ENCODE measurements at regions not wholly inside any gene's neighbourhood (a gene's known extent, or its start where the extent isn't known, plus 50 kb on each side); places are given as distances from the start of the nearest gene placed in this dataset.

- Histone ChIP-seq H2AFZ (no peak overlapping the region), H3K36me3 (ENCODE audit: low read depth) (no peaks in the 10 kb centered on the region), H3K79me2 (ENCODE audit: insufficient read depth) (no peaks in the 10 kb centered on the region), H3K9me3 (ENCODE audit: low read depth) (no peaks in the 10 kb centered on the region), H3K9ac (no peak overlapping the region), H3K27ac (no peak overlapping the region), H4K20me1 (ENCODE audit: insufficient read depth) (no peaks in the 10 kb centered on the region), H3K9me2 (ENCODE audit: insufficient read depth) (no peaks in the 10 kb centered on the region), H3K27me3 (replicated peaks; ENCODE audit: insufficient read depth) (peaks cover 21% of the 10 kb centered on the region; the same call in 1 of the 2 replicates), H3K4me1 (ENCODE audit: insufficient read depth) (no peaks in the 10 kb centered on the region), H3F3A (ENCODE audit: insufficient read depth) (no peaks in the 10 kb centered on the region), H3K4me3 (no peak overlapping the region), H3K4me2 (ENCODE audit: unreplicated experiment) (no peak overlapping the region)
- in situ Hi-C loops (cut with MboI) = no loop called here
- DNase-seq = no peak
- no peak for TF ChIP-seq EZH2 (IDR thresholded peaks at IDR 0.05; ENCODE audit: insufficient read depth, poor library complexity, severe bottlenecking)
- no peak for TF ChIP-seq EZH2phosphoT487 (IDR thresholded peaks at IDR 0.05; ENCODE audit: insufficient read depth, low read depth)
- 60 to 71% methylated on average over 5 of the region's 5 CpGs for WGBS, 2 experiments (ENCODE audit: low coverage in 1 of 2, low lambda C conversion rate in 2 of 2, missing lambda C conversion rate in 2 of 2)
Measured at GRCh38 chr7:27466703-27467102, 196.0 kb downstream of the HIBADH start.

GRCh38 chr7:27472043-27472442 is 190.6 kb downstream of the HIBADH start:
- TF ChIP-seq EZH2 (IDR thresholded peaks at IDR 0.05; ENCODE audit: insufficient read depth, poor library complexity, severe bottlenecking) (no peak), EZH2phosphoT487 (IDR thresholded peaks at IDR 0.05; ENCODE audit: insufficient read depth, low read depth) (no peak)
- no peaks in the 10 kb centered on the region for H3K36me3 ChIP-seq (ENCODE audit: low read depth)
- in situ Hi-C loops (cut with MboI) = no loop called here
- no peaks in the 10 kb centered on the region for H3K9me2 ChIP-seq (ENCODE audit: insufficient read depth)
- H3F3A ChIP-seq (ENCODE audit: insufficient read depth) = no peaks in the 10 kb centered on the region
- H3K9me3 ChIP-seq (ENCODE audit: low read depth) = no peaks in the 10 kb centered on the region
- peaks cover 9% of the 10 kb centered on the region; the same call in 1 of the 2 replicates for H3K4me1 ChIP-seq (ENCODE audit: insufficient read depth)
- H4K20me1 ChIP-seq (ENCODE audit: insufficient read depth) = no peaks in the 10 kb centered on the region
- H3K4me2 ChIP-seq (ENCODE audit: unreplicated experiment) = no peak overlapping the region
- no peak overlapping the region for H2AFZ ChIP-seq
- no peak for DNase-seq
- H3K27me3 ChIP-seq (replicated peaks; ENCODE audit: insufficient read depth) = no peaks in the 10 kb centered on the region; the same call in 1 of the 2 replicates
- H3K9ac ChIP-seq = no peak overlapping the region
- WGBS, 2 experiments (ENCODE audit: low coverage in 1 of 2, low lambda C conversion rate in 2 of 2, missing lambda C conversion rate in 2 of 2) = 76 to 77% methylated on average over 4 of the region's 4 CpGs
- no peak overlapping the region for H3K4me3 ChIP-seq
- no peak overlapping the region for H3K27ac ChIP-seq
- no peaks in the 10 kb centered on the region for H3K79me2 ChIP-seq (ENCODE audit: insufficient read depth)

All from GM23248 (cell line).